ENCODE measurements at regions not wholly inside any gene's neighbourhood (a gene's known extent, or its start where the extent isn't known, plus 50 kb on each side); places are given as distances from the start of the nearest gene placed in this dataset.

DNA sequence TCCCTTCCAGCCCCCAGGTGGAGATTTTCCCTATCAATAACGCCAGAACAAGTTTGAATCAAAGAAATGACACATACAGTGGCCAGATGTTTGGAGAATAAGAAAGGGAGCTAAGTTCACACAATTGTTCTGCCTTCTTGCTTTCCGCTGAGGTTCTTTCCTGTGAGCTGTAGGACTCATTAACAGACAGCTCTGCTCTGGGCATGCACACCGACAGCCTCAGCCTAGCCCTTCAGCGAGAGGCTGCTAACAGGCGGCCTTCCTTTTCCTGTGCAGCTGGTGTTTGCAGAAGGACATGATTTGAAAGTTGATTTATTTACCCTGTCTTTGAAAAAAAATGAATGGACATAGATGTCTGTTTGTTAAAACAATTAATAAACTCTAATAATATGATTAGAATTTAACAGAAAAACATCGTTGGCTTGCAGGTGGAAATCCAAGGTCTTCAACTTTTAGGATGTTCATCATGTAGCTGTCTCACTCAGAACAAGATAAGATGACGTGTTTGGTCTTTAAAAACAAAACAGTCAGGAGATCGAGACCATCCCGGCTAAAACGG lies 183.3 kb downstream of the KDR start:
- Histone ChIP-seq H3K27me3 (ENCODE audit: control insufficient read depth in 1 of 2, insufficient read depth in 2 of 2, low read length in 2 of 2) (no peaks in the 10 kb centered on the region), H3K4me3 (ENCODE audit: low read depth in 1 of 2, low read length in 2 of 2) (no peak overlapping the region), H3K36me3 (ENCODE audit: control insufficient read depth in 2 of 2, insufficient read depth in 2 of 2, low read length in 1 of 2) (no peaks in the 10 kb centered on the region), H3K4me1 (ENCODE audit: control insufficient read depth in 2 of 2, insufficient read depth in 2 of 2, low read length in 1 of 2) (no peaks in the 10 kb centered on the region), H3K27ac (ENCODE audit: low read depth in 2 of 2, low read length in 1 of 2) (no peak overlapping the region), H3K9me3 (ENCODE audit: control insufficient read depth in 2 of 2, insufficient read depth in 1 of 2, low read depth in 1 of 2, low read length in 1 of 2) (no peaks in the 10 kb centered on the region)
- 34 to 43% methylated on average over 10 of the region's 10 CpGs for WGBS, 2 donors

DNA sequence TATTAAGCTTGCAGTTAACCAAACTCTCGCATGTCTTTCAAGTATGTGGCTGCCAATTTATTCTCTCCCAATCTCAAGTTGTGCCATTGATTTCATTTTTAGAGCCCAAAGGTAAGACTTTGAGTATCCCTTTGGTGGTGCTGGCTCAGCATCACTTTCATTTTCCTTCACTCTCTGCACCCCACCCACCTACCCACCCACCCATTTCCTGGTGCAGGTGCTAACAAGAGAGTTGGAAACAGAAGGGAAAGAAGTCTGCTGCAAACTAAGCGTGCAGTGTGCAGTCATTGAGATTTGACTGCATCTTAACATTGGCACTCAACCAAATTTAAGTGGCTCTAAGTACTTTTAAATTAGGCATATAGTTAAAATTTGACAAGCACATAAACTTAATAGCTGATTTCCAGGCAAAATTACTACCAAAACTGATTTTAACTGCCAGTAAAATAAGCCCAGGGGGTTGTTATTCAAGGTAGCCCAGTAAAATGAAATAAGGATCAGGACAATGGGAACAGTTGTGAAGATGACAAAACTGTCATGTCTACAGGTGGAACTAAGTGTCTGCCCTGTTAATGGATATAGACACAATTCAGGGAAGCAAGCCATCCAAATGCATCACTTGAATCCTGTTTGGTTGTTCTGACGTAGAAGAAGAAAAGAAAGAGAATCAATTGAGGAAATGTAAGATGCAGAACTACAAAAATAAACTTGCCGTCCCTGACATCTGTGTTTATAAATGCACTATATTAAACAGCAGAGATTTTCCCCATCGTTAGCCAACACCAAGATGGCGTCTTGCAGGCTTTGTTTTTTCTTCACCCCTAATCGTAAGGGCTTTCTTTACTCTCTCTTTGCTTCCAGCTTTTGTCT lies 184.2 kb downstream of the KDR start:
- Histone ChIP-seq H3K4me3 (ENCODE audit: low read depth in 1 of 2, low read length in 2 of 2) (no peak overlapping the region), H3K27me3 (ENCODE audit: control insufficient read depth in 1 of 2, insufficient read depth in 2 of 2, low read length in 2 of 2) (no peaks in the 10 kb centered on the region), H3K9me3 (ENCODE audit: control insufficient read depth in 2 of 2, insufficient read depth in 1 of 2, low read depth in 1 of 2, low read length in 1 of 2) (no peaks in the 10 kb centered on the region), H3K36me3 (ENCODE audit: control insufficient read depth in 2 of 2, insufficient read depth in 2 of 2, low read length in 1 of 2) (no peaks in the 10 kb centered on the region), H3K4me1 (ENCODE audit: control insufficient read depth in 2 of 2, insufficient read depth in 2 of 2, low read length in 1 of 2) (no peaks in the 10 kb centered on the region), H3K27ac (ENCODE audit: low read depth in 2 of 2, low read length in 1 of 2) (no peak overlapping the region)
- WGBS, 2 donors = 53 to 55% methylated on average over 7 of the region's 7 CpGs

DNA sequence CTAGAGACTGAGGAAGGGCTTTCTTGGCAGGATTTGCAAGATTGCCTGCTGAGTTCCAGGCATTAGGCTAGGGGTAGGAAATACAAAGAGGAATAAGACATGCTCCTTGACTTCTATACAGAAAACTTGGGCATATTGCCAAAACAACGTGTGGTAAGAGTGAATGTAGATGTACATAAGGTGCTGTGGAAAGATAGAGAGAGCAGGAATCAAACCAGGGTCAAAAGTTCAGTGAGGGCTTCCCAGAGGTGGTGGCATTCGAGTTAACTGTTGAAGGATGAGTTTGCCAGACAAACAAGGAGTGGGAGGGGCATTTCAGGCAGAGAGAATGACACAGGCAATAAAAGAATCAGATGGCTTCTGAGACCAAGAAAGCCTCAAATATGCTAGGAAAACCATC lies 187.9 kb downstream of the KDR start:
- Histone ChIP-seq H3K27ac (ENCODE audit: low read depth in 2 of 2, low read length in 1 of 2) (no peak overlapping the region), H3K4me3 (ENCODE audit: low read depth in 1 of 2, low read length in 2 of 2) (no peak overlapping the region), H3K4me1 (ENCODE audit: control insufficient read depth in 2 of 2, insufficient read depth in 2 of 2, low read length in 1 of 2) (no peaks in the 10 kb centered on the region), H3K36me3 (ENCODE audit: control insufficient read depth in 2 of 2, insufficient read depth in 2 of 2, low read length in 1 of 2) (no peaks in the 10 kb centered on the region), H3K27me3 (ENCODE audit: control insufficient read depth in 1 of 2, insufficient read depth in 2 of 2, low read length in 2 of 2) (no peaks in the 10 kb centered on the region), H3K9me3 (ENCODE audit: control insufficient read depth in 2 of 2, insufficient read depth in 1 of 2, low read depth in 1 of 2, low read length in 1 of 2) (no peaks in the 10 kb centered on the region)
- 12 to 15% methylated on average over 2 of the region's 2 CpGs for WGBS, 2 donors

DNA sequence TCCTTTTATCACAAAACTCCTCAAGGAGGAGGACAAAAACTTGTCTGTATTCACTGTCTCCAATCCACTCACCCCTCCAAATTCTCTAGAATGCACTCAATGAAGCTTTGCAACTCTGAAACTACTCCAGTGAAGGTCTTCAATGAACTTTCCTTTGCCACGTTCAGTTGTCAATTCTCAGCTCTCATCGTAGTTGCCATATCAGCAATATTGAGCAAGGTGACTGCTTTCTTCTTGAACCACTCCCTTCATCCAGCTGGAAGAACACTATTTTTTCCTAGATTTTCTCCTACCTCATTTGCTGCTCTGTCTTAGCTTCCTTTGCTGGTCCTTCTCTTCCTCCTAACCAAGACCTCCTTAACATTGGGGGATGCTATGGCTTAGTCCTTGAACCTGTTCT lies 191.8 kb downstream of the KDR start:
- WGBS, 2 donors = 91 to 96% methylated on average over 2 of the region's 2 CpGs
- no peaks in the 10 kb centered on the region for H3K9me3 ChIP-seq (ENCODE audit: control insufficient read depth in 2 of 2, insufficient read depth in 1 of 2, low read depth in 1 of 2, low read length in 1 of 2)
- H3K36me3 ChIP-seq (ENCODE audit: control insufficient read depth in 2 of 2, insufficient read depth in 2 of 2, low read length in 1 of 2) = no peaks in the 10 kb centered on the region
- H3K27ac ChIP-seq (ENCODE audit: low read depth in 2 of 2, low read length in 1 of 2) = no peak overlapping the region
- H3K4me3 ChIP-seq (ENCODE audit: low read depth in 1 of 2, low read length in 2 of 2) = no peak overlapping the region
- H3K4me1 ChIP-seq (ENCODE audit: control insufficient read depth in 2 of 2, insufficient read depth in 2 of 2, low read length in 1 of 2) = peaks cover 0 to 2% of the 10 kb centered on the region in 2 donors
- H3K27me3 ChIP-seq (ENCODE audit: control insufficient read depth in 1 of 2, insufficient read depth in 2 of 2, low read length in 2 of 2) = no peaks in the 10 kb centered on the region

DNA sequence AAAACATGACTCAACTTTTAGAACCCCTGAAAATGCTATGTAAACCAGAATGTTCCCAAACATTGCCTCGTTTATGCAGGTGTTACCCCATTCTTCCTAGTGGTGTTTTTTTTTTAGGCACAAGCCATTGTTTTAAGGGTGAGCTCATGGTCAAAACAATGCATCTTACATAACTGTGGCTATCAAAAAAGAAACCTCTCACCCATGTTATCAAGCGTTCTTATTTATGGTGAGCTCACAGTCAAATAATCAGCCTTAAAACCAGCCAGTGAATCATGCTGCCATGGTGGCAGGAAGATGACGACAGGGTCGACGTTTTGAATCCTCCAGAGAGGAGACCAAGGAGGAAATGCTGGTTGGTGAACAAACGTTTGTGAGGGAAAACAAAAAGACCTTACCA lies 195.2 kb downstream of the KDR start:
- 21 to 25% methylated on average over 6 of the region's 6 CpGs for whole genome bisulfite sequencing, 2 donors
- Histone ChIP-seq H3K4me3 (ENCODE audit: low read depth in 1 of 2, low read length in 2 of 2) (no peak overlapping the region), H3K27ac (ENCODE audit: low read depth in 2 of 2, low read length in 1 of 2) (no peak overlapping the region), H3K36me3 (ENCODE audit: control insufficient read depth in 2 of 2, insufficient read depth in 2 of 2, low read length in 1 of 2) (no peaks in the 10 kb centered on the region), H3K27me3 (ENCODE audit: control insufficient read depth in 1 of 2, insufficient read depth in 2 of 2, low read length in 2 of 2) (no peaks in the 10 kb centered on the region), H3K4me1 (ENCODE audit: control insufficient read depth in 2 of 2, insufficient read depth in 2 of 2, low read length in 1 of 2) (peaks cover 0 to 2% of the 10 kb centered on the region in 2 donors), H3K9me3 (ENCODE audit: control insufficient read depth in 2 of 2, insufficient read depth in 1 of 2, low read depth in 1 of 2, low read length in 1 of 2) (peaks cover 0 to 3% of the 10 kb centered on the region in 2 donors)

DNA sequence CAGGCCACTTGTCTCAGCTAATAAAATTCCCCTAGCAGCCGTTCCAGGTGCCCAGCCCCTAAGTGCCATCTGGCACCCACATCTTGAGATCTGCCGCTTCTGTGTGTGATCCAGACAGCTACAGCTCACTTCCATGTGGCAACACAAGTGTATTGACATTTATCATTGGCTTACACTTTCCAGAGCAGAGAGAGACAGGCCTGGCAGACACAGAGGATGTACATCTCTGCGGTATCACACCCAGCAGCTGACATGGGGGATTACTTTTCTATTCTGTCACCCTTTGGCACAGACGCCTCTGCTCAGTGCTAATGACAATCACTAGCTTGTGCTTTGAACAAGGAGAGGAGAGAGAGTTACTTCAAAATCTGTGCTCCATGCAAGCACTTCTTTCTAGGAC lies 195.9 kb downstream of the KDR start:
- WGBS, 2 donors = 43 to 47% methylated on average over 4 of the region's 4 CpGs
- peaks cover 2 to 3% of the 10 kb centered on the region in 2 donors for H3K9me3 ChIP-seq (ENCODE audit: control insufficient read depth in 2 of 2, insufficient read depth in 1 of 2, low read depth in 1 of 2, low read length in 1 of 2)
- no peaks in the 10 kb centered on the region for H3K36me3 ChIP-seq (ENCODE audit: control insufficient read depth in 2 of 2, insufficient read depth in 2 of 2, low read length in 1 of 2)
- H3K4me1 ChIP-seq (ENCODE audit: control insufficient read depth in 2 of 2, insufficient read depth in 2 of 2, low read length in 1 of 2) = peaks cover 0 to 2% of the 10 kb centered on the region in 2 donors
- H3K4me3 ChIP-seq (ENCODE audit: low read depth in 1 of 2, low read length in 2 of 2) = no peak overlapping the region
- no peaks in the 10 kb centered on the region for H3K27me3 ChIP-seq (ENCODE audit: control insufficient read depth in 1 of 2, insufficient read depth in 2 of 2, low read length in 2 of 2)
- H3K27ac ChIP-seq (ENCODE audit: low read depth in 2 of 2, low read length in 1 of 2) = no peak overlapping the region

DNA sequence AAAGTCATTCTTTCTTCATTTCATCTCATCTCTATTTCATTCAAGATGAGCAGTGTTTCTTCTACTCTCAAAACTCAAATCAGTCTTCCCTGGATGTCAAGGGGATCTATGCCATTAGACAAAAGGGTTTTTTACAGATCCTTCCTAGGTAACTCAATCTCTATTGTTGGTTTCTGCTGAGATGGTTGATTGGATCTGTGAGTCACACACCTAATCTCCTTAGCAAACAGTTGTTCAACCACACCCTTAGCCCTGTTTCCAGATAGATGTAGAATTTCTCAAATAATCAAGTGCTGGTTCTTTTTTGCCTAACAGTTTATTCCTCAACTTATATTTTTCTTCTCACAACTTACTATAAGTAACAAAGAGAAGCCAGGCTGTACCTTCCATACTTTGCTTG lies 200.5 kb downstream of the KDR start:
- Histone ChIP-seq H3K27me3 (ENCODE audit: control insufficient read depth in 1 of 2, insufficient read depth in 2 of 2, low read length in 2 of 2) (no peaks in the 10 kb centered on the region), H3K36me3 (ENCODE audit: control insufficient read depth in 2 of 2, insufficient read depth in 2 of 2, low read length in 1 of 2) (no peaks in the 10 kb centered on the region), H3K9me3 (ENCODE audit: control insufficient read depth in 2 of 2, insufficient read depth in 1 of 2, low read depth in 1 of 2, low read length in 1 of 2) (peaks cover 2 to 3% of the 10 kb centered on the region in 2 donors), H3K4me3 (ENCODE audit: low read depth in 1 of 2, low read length in 2 of 2) (no peak overlapping the region), H3K4me1 (ENCODE audit: control insufficient read depth in 2 of 2, insufficient read depth in 2 of 2, low read length in 1 of 2) (peaks cover 0 to 2% of the 10 kb centered on the region in 2 donors), H3K27ac (ENCODE audit: low read depth in 2 of 2, low read length in 1 of 2) (peak overlapping the region; percentile 12 to 60)

DNA sequence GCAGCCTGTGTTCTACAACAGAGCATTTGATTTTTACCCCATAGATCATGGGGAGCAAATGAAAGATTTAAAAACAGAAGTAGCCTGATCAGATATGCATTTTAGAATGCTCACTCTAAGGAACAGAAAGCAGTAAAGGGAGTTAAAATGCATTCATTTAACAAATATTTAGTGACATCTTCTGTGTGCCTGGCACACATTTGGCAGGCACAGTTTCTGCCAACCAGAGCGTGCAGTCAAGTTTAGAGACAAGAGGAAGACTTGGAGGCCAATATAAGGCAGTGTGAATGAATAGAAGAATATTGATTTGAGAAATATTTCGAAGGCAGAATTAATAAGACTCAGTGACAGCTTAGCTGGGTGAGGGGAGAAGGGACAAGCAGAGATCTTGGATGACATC lies 210.1 kb downstream of the KDR start:
- Histone ChIP-seq H3K36me3 (ENCODE audit: control insufficient read depth in 2 of 2, insufficient read depth in 2 of 2, low read length in 1 of 2) (no peaks in the 10 kb centered on the region), H3K4me3 (ENCODE audit: low read depth in 1 of 2, low read length in 2 of 2) (no peak overlapping the region), H3K4me1 (ENCODE audit: control insufficient read depth in 2 of 2, insufficient read depth in 2 of 2, low read length in 1 of 2) (peaks cover 0 to 3% of the 10 kb centered on the region in 2 donors), H3K27ac (ENCODE audit: low read depth in 2 of 2, low read length in 1 of 2) (no peak overlapping the region), H3K9me3 (ENCODE audit: control insufficient read depth in 2 of 2, insufficient read depth in 1 of 2, low read depth in 1 of 2, low read length in 1 of 2) (no peaks in the 10 kb centered on the region), H3K27me3 (ENCODE audit: control insufficient read depth in 1 of 2, insufficient read depth in 2 of 2, low read length in 2 of 2) (no peaks in the 10 kb centered on the region)
- 74 to 86% methylated on average over 2 of the region's 2 CpGs for WGBS, 2 donors

DNA sequence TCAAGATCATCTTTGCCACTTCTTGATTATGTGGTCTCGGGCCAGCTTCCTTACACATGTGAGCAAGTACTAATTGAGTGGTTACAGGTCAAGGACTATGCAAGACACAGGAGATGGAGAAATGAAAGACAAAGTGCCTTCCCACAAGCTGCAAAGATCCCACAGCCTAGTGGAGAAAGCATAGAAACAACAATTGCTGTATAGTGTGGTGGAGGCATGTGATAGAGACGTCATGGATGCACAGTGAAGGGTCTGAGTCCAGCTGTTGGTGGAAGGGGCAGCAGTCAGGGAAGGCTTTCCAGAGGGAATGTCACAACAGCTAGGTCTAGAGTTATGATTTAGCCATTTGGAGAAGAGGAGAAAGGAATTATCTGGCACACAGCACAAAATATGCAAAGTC lies 210.6 kb downstream of the KDR start:
- Histone ChIP-seq H3K27me3 (ENCODE audit: control insufficient read depth in 1 of 2, insufficient read depth in 2 of 2, low read length in 2 of 2) (no peaks in the 10 kb centered on the region), H3K4me1 (ENCODE audit: control insufficient read depth in 2 of 2, insufficient read depth in 2 of 2, low read length in 1 of 2) (peaks cover 0 to 3% of the 10 kb centered on the region in 2 donors), H3K36me3 (ENCODE audit: control insufficient read depth in 2 of 2, insufficient read depth in 2 of 2, low read length in 1 of 2) (no peaks in the 10 kb centered on the region), H3K9me3 (ENCODE audit: control insufficient read depth in 2 of 2, insufficient read depth in 1 of 2, low read depth in 1 of 2, low read length in 1 of 2) (no peaks in the 10 kb centered on the region), H3K4me3 (ENCODE audit: low read depth in 1 of 2, low read length in 2 of 2) (no peak overlapping the region), H3K27ac (ENCODE audit: low read depth in 2 of 2, low read length in 1 of 2) (no peak overlapping the region)
- WGBS, 2 donors = 72 to 77% methylated on average over 2 of the region's 2 CpGs

All from esophagus (tissue), 2 donors.